HCT116 (cell line): ENCODE measurements at regions not wholly inside any gene's neighbourhood (a gene's known extent, or its start where the extent isn't known, plus 50 kb on each side); places are given as distances from the start of the nearest gene placed in this dataset.

Experiments
- ATAC-seq: fragments of 200-7000 bp; cut with Tn5 transposase; 2 replicates; pipeline ENCODE4 v1.9.1; 2020; ENCODE audit warnings: mild to moderate bottlenecking, moderate library complexity
- BruUV-seq: library from RNA; stranded (reverse); fragments of 400-500 nt; replicated peaks from 2 replicates; lab custom pipeline; 2021; lab: Mats Ljungman, UMichigan
- CTCF ChIA-PET: fragments of 300-600 bp; sonication (Branson Sonifier 250); formaldehyde crosslinking; loops from one replicate; lab custom pipeline; 2021; ENCODE audit warnings: antibody characterized with exemption; lab: Charles Lee
- POLR2A ChIA-PET: fragments of 300-600, 350-600 bp; sonication (Branson Sonifier 250); formaldehyde crosslinking; loops from one replicate; lab custom pipeline; 2021; ENCODE audit warnings: antibody characterized with exemption; lab: Charles Lee
- RAD21 ChIA-PET, 2 experiments: fragments of 300-600 bp; sonication (Branson Sonifier 250); formaldehyde crosslinking; loops; one replicate each; lab custom pipeline; 2023; ENCODE audit warnings: low total read pairs in 2 of 2; ENCODE audit not compliant: uncharacterized antibody in 2 of 2, unreplicated experiment in 2 of 2, low non-redundant PET in 1 of 2; lab: Charles Lee
- DNase-seq: peaks from one replicate; pipeline ENCODE4 v3.0.0-alpha.2; 2010; ENCODE audit warnings: low read depth, low spot score
- H2AFZ ChIP-seq: fragments of 200-600 bp; shearing (Covaris generic), sonication (generic); 2 replicates; pipeline ENCODE4 v1.6.1; 2017; ENCODE audit warnings: low read depth, mixed run types, mixed read lengths, antibody characterized with exemption, low read length; ENCODE audit not compliant: poor library complexity, severe bottlenecking
- H3K27ac ChIP-seq: 2 replicates; pipeline ENCODE4 v1.5.1; 2012; ENCODE audit warnings: low read depth, low read length
- H3K27me3 ChIP-seq: fragments of 200-600 bp; sonication (generic); 2 replicates; pipeline ENCODE4 v1.6.1; 2016; ENCODE audit warnings: mixed run types, low read length, mixed read lengths; ENCODE audit not compliant: insufficient read depth
- H3K36me3 ChIP-seq, 2 experiments: fragments of 200-500 bp in 1 of 2; fragments of 200-600 bp in 1 of 2; sonication (Bioruptor generic) in 1 of 2; sonication (generic) in 1 of 2; 2 replicates each; pipeline versions ENCODE4 v1.5.1 to v1.6.1; 2014 to 2016; ENCODE audit warnings: low read length in 2 of 2, inconsistent platforms in 1 of 2, mixed read lengths in 1 of 2, mixed run types in 1 of 2; ENCODE audit not compliant: insufficient read depth in 2 of 2, control insufficient read depth in 1 of 2
- H3K4me1 ChIP-seq, 2 experiments: fragments of 200-600 bp in 1 of 2; sonication (generic) in 1 of 2; 2 replicates each; pipeline versions ENCODE4 v1.5.1 to v1.6.1; 2012 to 2017; ENCODE audit warnings: low read length in 2 of 2, inconsistent platforms in 1 of 2, mild to moderate bottlenecking in 1 of 2, mixed read lengths in 1 of 2, mixed run types in 1 of 2, moderate library complexity in 1 of 2; ENCODE audit not compliant: insufficient read depth in 2 of 2, control insufficient read depth in 1 of 2
- H3K4me2 ChIP-seq: fragments of 200-600 bp; sonication (generic); 2 replicates; pipeline ENCODE4 v1.6.1; 2017; ENCODE audit warnings: mixed run types, low read length, mixed read lengths
- H3K4me3 ChIP-seq, 2 experiments: fragments of 200-600 bp in 1 of 2; sonication (generic) in 1 of 2; replicated peaks in 1 of 2; 2 replicates each; pipeline ENCODE4 v1.5.1; 2011 to 2016; ENCODE audit warnings: low read length in 2 of 2, control low read depth in 1 of 2, low read depth in 1 of 2, mild to moderate bottlenecking in 1 of 2, mixed read lengths in 1 of 2, mixed run types in 1 of 2
- H3K79me2 ChIP-seq: fragments of 200-600 bp; sonication (generic); 2 replicates; pipeline ENCODE4 v1.6.1; 2017; ENCODE audit warnings: mild to moderate bottlenecking, mixed run types, low read length, moderate library complexity, mixed read lengths; ENCODE audit not compliant: insufficient read depth
- H3K9ac ChIP-seq: fragments of 200-600 bp; sonication (generic); 2 replicates; pipeline ENCODE4 v1.6.1; 2016; ENCODE audit warnings: low read length, mixed read lengths
- H3K9me2 ChIP-seq: fragments of 200-600 bp; sonication (generic), shearing (Covaris generic); 2 replicates; pipeline ENCODE4 v1.6.1; 2017; ENCODE audit warnings: mixed run types, mild to moderate bottlenecking, moderate library complexity; ENCODE audit not compliant: insufficient read depth
- H3K9me3 ChIP-seq, 2 experiments: fragments of 200-500 bp in 1 of 2; fragments of 200-600 bp in 1 of 2; sonication (Bioruptor generic) in 1 of 2; sonication (generic) in 1 of 2; 2 replicates each; pipeline ENCODE4 v1.6.1; 2014 to 2017; ENCODE audit warnings: low read length in 2 of 2, mixed read lengths in 2 of 2, inconsistent platforms in 1 of 2, low read depth in 1 of 2, mild to moderate bottlenecking in 1 of 2, mixed run types in 1 of 2, moderate library complexity in 1 of 2; ENCODE audit not compliant: control insufficient read depth in 1 of 2, insufficient read depth in 1 of 2
- H4K20me1 ChIP-seq: fragments of 200-600 bp; sonication (generic), shearing (Covaris generic); 2 replicates; pipeline ENCODE4 v1.6.1; 2017; ENCODE audit warnings: mixed run types, mild to moderate bottlenecking, moderate library complexity; ENCODE audit not compliant: insufficient read depth
- ATF3 ChIP-seq: IDR thresholded peaks from 2 replicates; pipeline ENCODE4 v1.6.1; 2012
- CTCF ChIP-seq, 3 experiments: fragments of 200-600 bp in 1 of 3; sonication (generic) in 1 of 3; IDR thresholded peaks in 2 of 3; conservative IDR thresholded peaks in 1 of 3; 2 replicates each; pipeline ENCODE4 v1.5.1; 2012 to 2017; ENCODE audit warnings: low read depth in 2 of 3, low read length in 2 of 3, antibody characterized with exemption in 1 of 3, borderline replicate concordance in 1 of 3, control low read depth in 1 of 3, mild to moderate bottlenecking in 1 of 3, mixed read lengths in 1 of 3, mixed run types in 1 of 3, moderate library complexity in 1 of 3; ENCODE audit not compliant: insufficient read depth in 1 of 3
- EGR1 ChIP-seq: IDR thresholded peaks from 2 replicates; pipeline ENCODE4 v1.6.1; 2012; ENCODE audit warnings: low read depth
- ELF1 ChIP-seq: IDR thresholded peaks from 2 replicates; pipeline ENCODE4 v1.6.1; 2012; ENCODE audit warnings: low read depth, borderline replicate concordance
- EZH2phosphoT487 ChIP-seq: fragments of 200-600 bp; IDR thresholded peaks from 2 replicates; pipeline ENCODE4 v1.6.1; 2018; ENCODE audit warnings: antibody characterized with exemption, borderline replicate concordance
- MAX ChIP-seq: IDR thresholded peaks from 2 replicates; pipeline ENCODE4 v1.6.1; 2012
- SP1 ChIP-seq: IDR thresholded peaks from 2 replicates; pipeline ENCODE4 v1.6.1; 2012; ENCODE audit warnings: low read depth
- YY1 ChIP-seq: IDR thresholded peaks from 2 replicates; pipeline ENCODE4 v1.6.1; 2011; ENCODE audit warnings: low read length, low read depth, moderate library complexity, mild to moderate bottlenecking; ENCODE audit not compliant: insufficient replicate concordance; ENCODE audit errors: extremely low read depth
- ZFX ChIP-seq: fragments of 450-650 bp; IDR thresholded peaks from 2 replicates; pipeline ENCODE4 v1.6.1; 2017
- ZNF274 ChIP-seq: fragments of 200-500 bp; sonication (Bioruptor generic); IDR thresholded peaks from 2 replicates; pipeline ENCODE4 v1.6.1; 2014; ENCODE audit warnings: mild to moderate bottlenecking, low read depth, low read length, inconsistent platforms
- intact Hi-C: fragments of 100-400 bp; cut with micrococcal nuclease; formaldehyde crosslinking; loops from 2 replicates; pipeline ENCODE4 v1.10.0; 2022

- Histone ChIP-seq H3K9me2 (no peaks in the 10 kb centered on the region), H3K4me2 (no peak overlapping the region), H3K9ac (no peak overlapping the region), H3K4me1 (no peaks in the 10 kb centered on the region), H4K20me1 (no peaks in the 10 kb centered on the region), H2AFZ (no peak overlapping the region), H3K27ac (no peak overlapping the region), H3K27me3 (no peaks in the 10 kb centered on the region), H3K4me3 (no peak overlapping the region), H3K79me2 (no peaks in the 10 kb centered on the region), H3K36me3 (no peaks in the 10 kb centered on the region), H3K9me3 (peaks cover 3 to 4% of the 10 kb centered on the region in 2 experiments; a peak in 2 of 4 replicates)
- no peak for DNase-seq
- ATAC-seq, result no peak
- POLR2A ChIA-PET, result no interaction called here
- no TSS peak for BruUV-seq
- TF ChIP-seq EZH2phosphoT487 (no peak), ZFX (no peak), YY1 (no peak), CTCF (IDR thresholded peaks at IDR 0.05 in 2 of 3, conservative IDR thresholded peaks at IDR 0.05 in 1 of 3; ENCODE audit: borderline replicate concordance in 1 of 3, insufficient read depth in 1 of 3, low read depth in 2 of 3, low read length in 2 of 3) (no peak), MAX (no peak), ELF1 (no peak), ATF3 (no peak), SP1 (no peak), EGR1 (no peak), ZNF274 (no peak)
- intact Hi-C loops, result no loop called here
- RAD21 ChIA-PET, result no interaction called here
- CTCF ChIA-PET, result no interaction called here
These were observed 788.9 kb downstream of the ADGRL2 start for GRCh38 chr1:82589588-82589987.
